ENCODE measurements at regions not wholly inside any gene's neighbourhood (a gene's known extent, or its start where the extent isn't known, plus 50 kb on each side); places are given as distances from the start of the nearest gene placed in this dataset.

GRCh38 chr4:116522922-116523321, 562.5 kb downstream of the TRAM1L1 start:
- no peaks in the 10 kb centered on the region for H3K79me2 ChIP-seq (ENCODE audit: insufficient read depth, low read length)
- no peaks in the 10 kb centered on the region for H4K20me1 ChIP-seq (ENCODE audit: insufficient read depth, low read length)
- H3K4me1 ChIP-seq (ENCODE audit: control insufficient read depth in 1 of 2, insufficient read depth in 2 of 2, low read length in 2 of 2) = no peaks in the 10 kb centered on the region
- no peaks in the 10 kb centered on the region for H3K4me1 Mint-ChIP-seq
- H3K27me3 Mint-ChIP-seq (ENCODE audit: low read depth in 3 of 3) = peaks cover 0 to 2% (median 0%) of the 10 kb centered on the region in 3 donors
- peaks cover 10 to 19% of the 10 kb centered on the region in 2 donors for H3K9me3 ChIP-seq (replicated peaks in 1 of 2; ENCODE audit: control insufficient read depth in 1 of 2, insufficient read depth in 1 of 2, low read length in 2 of 2)
- H3K4me3 ChIP-seq (replicated peaks in 1 of 3; ENCODE audit: low read depth in 2 of 3, low read length in 3 of 3) = no peak overlapping the region
- H3K27ac Mint-ChIP-seq = no peak overlapping the region
- no peak for DNase-seq
- H3K9ac ChIP-seq (ENCODE audit: insufficient read depth, low read length, poor library complexity, severe bottlenecking) = no peak overlapping the region
- no peak overlapping the region for H3K4me3 Mint-ChIP-seq
- no peak overlapping the region for H3K4me2 ChIP-seq (replicated peaks; ENCODE audit: extremely low read depth, low read length, poor library complexity, severe bottlenecking)
- H3K27ac ChIP-seq (ENCODE audit: low read depth in 1 of 2, low read length in 2 of 2) = no peak overlapping the region
- H3K36me3 ChIP-seq (replicated peaks in 1 of 2; ENCODE audit: control insufficient read depth in 1 of 2, insufficient read depth in 2 of 2, low read length in 2 of 2) = no peaks in the 10 kb centered on the region
- H3K36me3 Mint-ChIP-seq = no peaks in the 10 kb centered on the region
- no peaks in the 10 kb centered on the region for H3K27me3 ChIP-seq (ENCODE audit: control insufficient read depth in 2 of 2, insufficient read depth in 2 of 2, low read length in 2 of 2)
- peaks cover 0 to 15% (median 4%) of the 10 kb centered on the region in 7 donors for H3K9me3 Mint-ChIP-seq
- no peak overlapping the region for H2AFZ ChIP-seq (ENCODE audit: insufficient read depth, low read depth, low read length, poor library complexity, severe bottlenecking)
- intact Hi-C loops (cut with micrococcal nuclease) = no loop called here
- no peak for TF ChIP-seq CTCF (IDR thresholded peaks at IDR 0.05)

DNA sequence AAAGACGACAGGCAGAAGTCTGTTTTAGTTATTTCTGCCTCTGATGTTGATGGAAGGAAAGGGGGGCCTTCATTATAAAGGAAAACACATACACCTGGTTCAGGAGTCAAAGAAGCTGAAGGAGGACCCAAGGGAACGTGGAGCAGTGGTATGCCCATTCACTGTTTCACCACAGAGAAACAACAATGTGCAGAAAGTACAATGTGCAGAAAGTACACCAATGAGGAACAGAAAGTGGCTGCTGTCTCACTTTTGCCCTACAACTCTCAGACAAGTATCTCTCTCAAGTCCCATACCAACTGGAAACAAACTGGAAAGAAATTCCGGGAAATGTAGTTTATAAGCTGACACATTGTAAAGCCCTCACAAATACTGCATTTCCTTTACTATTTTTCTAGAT, 564.5 kb downstream of the TRAM1L1 start:
- H3K27ac ChIP-seq (ENCODE audit: low read depth in 1 of 2, low read length in 2 of 2) = no peak overlapping the region
- no peak for TF ChIP-seq CTCF (IDR thresholded peaks at IDR 0.05)
- peaks cover 15 to 29% of the 10 kb centered on the region in 2 donors for H3K9me3 ChIP-seq (replicated peaks in 1 of 2; ENCODE audit: control insufficient read depth in 1 of 2, insufficient read depth in 1 of 2, low read length in 2 of 2)
- no peaks in the 10 kb centered on the region for H3K79me2 ChIP-seq (ENCODE audit: insufficient read depth, low read length)
- no peak overlapping the region for H3K27ac Mint-ChIP-seq
- H3K27me3 ChIP-seq (ENCODE audit: control insufficient read depth in 2 of 2, insufficient read depth in 2 of 2, low read length in 2 of 2) = no peaks in the 10 kb centered on the region
- H4K20me1 ChIP-seq (ENCODE audit: insufficient read depth, low read length) = no peaks in the 10 kb centered on the region
- no peaks in the 10 kb centered on the region for H3K36me3 Mint-ChIP-seq
- intact Hi-C loops (cut with micrococcal nuclease) = no loop called here
- peaks cover 0 to 2% (median 0%) of the 10 kb centered on the region in 3 donors for H3K27me3 Mint-ChIP-seq (ENCODE audit: low read depth in 3 of 3)
- H3K4me3 ChIP-seq (replicated peaks in 1 of 3; ENCODE audit: low read depth in 2 of 3, low read length in 3 of 3) = no peak overlapping the region
- no peak overlapping the region for H3K9ac ChIP-seq (ENCODE audit: insufficient read depth, low read length, poor library complexity, severe bottlenecking)
- H3K4me1 Mint-ChIP-seq = no peaks in the 10 kb centered on the region
- H3K9me3 Mint-ChIP-seq = peaks cover 2 to 22% (median 11%) of the 10 kb centered on the region in 7 donors
- no peak overlapping the region for H2AFZ ChIP-seq (ENCODE audit: insufficient read depth, low read depth, low read length, poor library complexity, severe bottlenecking)
- no peak for DNase-seq
- WGBS (ENCODE audit: insufficient coverage) = no CpG with 5 or more reads among the region's 3 CpGs
- no peak overlapping the region for H3K4me2 ChIP-seq (replicated peaks; ENCODE audit: extremely low read depth, low read length, poor library complexity, severe bottlenecking)
- H3K4me3 Mint-ChIP-seq = no peak overlapping the region
- no peaks in the 10 kb centered on the region for H3K4me1 ChIP-seq (ENCODE audit: control insufficient read depth in 1 of 2, insufficient read depth in 2 of 2, low read length in 2 of 2)
- H3K36me3 ChIP-seq (replicated peaks in 1 of 2; ENCODE audit: control insufficient read depth in 1 of 2, insufficient read depth in 2 of 2, low read length in 2 of 2) = no peaks in the 10 kb centered on the region

Measured in CD14-positive monocyte (primary cell).